Panc1 (cell line): ENCODE measurements at regions not wholly inside any gene's neighbourhood (a gene's known extent, or its start where the extent isn't known, plus 50 kb on each side); places are given as distances from the start of the nearest gene placed in this dataset.

Source experiments
- ATAC-seq: fragments of 200-7000 bp; cut with Tn5 transposase; 2 replicates; pipeline ENCODE4 v1.9.1; 2020; ENCODE audit warnings: mild to moderate bottlenecking, moderate library complexity
- BruUV-seq: library from RNA; stranded (reverse); fragments of 400-500 nt; replicated peaks from 2 replicates; lab custom pipeline; 2021; lab: Mats Ljungman, UMichigan
- CTCF ChIA-PET: fragments of 300-600 bp; sonication (Branson Sonifier 250); formaldehyde crosslinking; loops from one replicate; lab custom pipeline; 2022; ENCODE audit warnings: antibody characterized with exemption; lab: Charles Lee
- POLR2A ChIA-PET: fragments of 300-600 bp; sonication (Branson Sonifier 250); formaldehyde crosslinking; loops from one replicate; lab custom pipeline; 2022; ENCODE audit warnings: antibody characterized with exemption; lab: Charles Lee
- DNase-seq: peaks from one replicate; pipeline ENCODE4 v3.0.0-alpha.2; 2010; ENCODE audit warnings: low read depth, low spot score
- H3K27ac ChIP-seq: 2 replicates; pipeline ENCODE4 v1.5.1; 2011; ENCODE audit warnings: mild to moderate bottlenecking, low read length, inconsistent platforms
- H3K27me3 ChIP-seq: fragments of 200-500 bp; sonication (Bioruptor generic); 2 replicates; pipeline ENCODE4 v1.6.0; 2014; ENCODE audit warnings: low read length, inconsistent platforms; ENCODE audit not compliant: control insufficient read depth, insufficient read depth
- H3K36me3 ChIP-seq: fragments of 200-500 bp; sonication (Bioruptor generic); 2 replicates; pipeline ENCODE4 v1.5.1; 2014; ENCODE audit warnings: inconsistent platforms, mild to moderate bottlenecking, low read length, moderate library complexity; ENCODE audit not compliant: control insufficient read depth, insufficient read depth
- H3K4me1 ChIP-seq: 2 replicates; pipeline ENCODE4 v1.5.1; 2011; ENCODE audit warnings: inconsistent platforms, mild to moderate bottlenecking, low read length, moderate library complexity; ENCODE audit not compliant: control insufficient read depth, insufficient read depth
- H3K4me3 ChIP-seq, 2 experiments: 2 replicates each; pipeline ENCODE4 v1.5.1; 2011 to 2012; ENCODE audit warnings: low read depth in 2 of 2, low read length in 2 of 2, mild to moderate bottlenecking in 2 of 2, inconsistent platforms in 1 of 2, moderate library complexity in 1 of 2
- H3K9me3 ChIP-seq: fragments of 200-500 bp; sonication (Bioruptor generic); 2 replicates; pipeline ENCODE4 v1.5.1; 2014; ENCODE audit warnings: low read depth, mild to moderate bottlenecking, inconsistent platforms, low read length, moderate library complexity; ENCODE audit not compliant: control insufficient read depth, insufficient read depth
- POLR2AphosphoS5 ChIP-seq: IDR thresholded peaks from 2 replicates; pipeline ENCODE4 v1.6.1; 2012; ENCODE audit warnings: mild to moderate bottlenecking, low read depth, low read length, moderate library complexity
- SIN3A ChIP-seq: IDR thresholded peaks from 2 replicates; pipeline ENCODE4 v1.6.1; 2012; ENCODE audit warnings: low read depth, mild to moderate bottlenecking, low read length, moderate library complexity, borderline replicate concordance; ENCODE audit not compliant: insufficient read depth
- TCF7L2 ChIP-seq: IDR thresholded peaks from 2 replicates; pipeline ENCODE4 v1.6.1; 2011; ENCODE audit warnings: mild to moderate bottlenecking, low read depth, low read length, inconsistent platforms
- in situ Hi-C: cut with HindIII; loops from 2 replicates; pipeline ENCODE4 v1.10.0; 2016; ENCODE audit warnings: low sequenced_read_pairs, low pct_unique_long_range_greater_than_20kb
- intact Hi-C: fragments of 100-400 bp; cut with micrococcal nuclease; formaldehyde crosslinking; loops from one replicate; pipeline ENCODE4 v1.10.0; 2022; ENCODE audit not compliant: unreplicated experiment
- TF ChIP-seq, protein P1 (sequence below): fragments of 450-650 bp; IDR thresholded peaks from 2 replicates; pipeline ENCODE4 v1.5.1; 2017; ENCODE audit warnings: mild to moderate bottlenecking
- TF ChIP-seq, protein P2 (sequence below), 2 experiments: IDR thresholded peaks; 2 replicates each; pipeline ENCODE4 v1.6.1; 2011 to 2012; ENCODE audit warnings: low read depth in 2 of 2, control low read depth in 1 of 2, low read length in 1 of 2, mild to moderate bottlenecking in 1 of 2, moderate library complexity in 1 of 2; ENCODE audit not compliant: insufficient read depth in 1 of 2

DNA sequence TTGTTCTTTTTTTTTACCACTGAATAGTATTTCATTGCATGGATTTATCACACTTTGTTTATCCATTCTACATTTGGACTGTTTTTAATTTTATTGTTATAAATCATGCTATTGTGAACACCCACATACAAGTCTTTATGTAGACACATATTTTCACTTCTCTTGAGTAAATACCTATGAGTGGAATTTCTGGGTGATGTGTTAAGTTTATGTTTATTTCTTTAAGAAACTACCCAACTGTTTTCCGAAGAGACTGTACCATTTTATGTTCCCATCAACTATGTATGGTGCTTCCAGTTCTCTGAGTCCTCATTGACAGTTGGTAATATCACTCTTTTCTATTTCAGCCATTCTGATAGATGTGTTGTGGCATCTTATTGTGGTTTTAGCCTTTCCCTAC lies 54.0 kb downstream of the RIN2 start:
- intact Hi-C loops (no loop called here), in situ Hi-C loops (no loop called here)
- Histone ChIP-seq H3K9me3 (peaks cover 7% of the 10 kb centered on the region; the same call in 1 of the 2 replicates), H3K27me3 (no peaks in the 10 kb centered on the region), H3K27ac (no peak overlapping the region), H3K36me3 (no peaks in the 10 kb centered on the region), H3K4me1 (peaks cover 34% of the 10 kb centered on the region), H3K4me3 (no peak overlapping the region)
- ATAC-seq, result no peak
- BruUV-seq, result no TSS peak
- DNase-seq, result no peak
- CTCF ChIA-PET, result no interaction called here
- POLR2A ChIA-PET, result no interaction called here
- TF ChIP-seq, protein P1, sequence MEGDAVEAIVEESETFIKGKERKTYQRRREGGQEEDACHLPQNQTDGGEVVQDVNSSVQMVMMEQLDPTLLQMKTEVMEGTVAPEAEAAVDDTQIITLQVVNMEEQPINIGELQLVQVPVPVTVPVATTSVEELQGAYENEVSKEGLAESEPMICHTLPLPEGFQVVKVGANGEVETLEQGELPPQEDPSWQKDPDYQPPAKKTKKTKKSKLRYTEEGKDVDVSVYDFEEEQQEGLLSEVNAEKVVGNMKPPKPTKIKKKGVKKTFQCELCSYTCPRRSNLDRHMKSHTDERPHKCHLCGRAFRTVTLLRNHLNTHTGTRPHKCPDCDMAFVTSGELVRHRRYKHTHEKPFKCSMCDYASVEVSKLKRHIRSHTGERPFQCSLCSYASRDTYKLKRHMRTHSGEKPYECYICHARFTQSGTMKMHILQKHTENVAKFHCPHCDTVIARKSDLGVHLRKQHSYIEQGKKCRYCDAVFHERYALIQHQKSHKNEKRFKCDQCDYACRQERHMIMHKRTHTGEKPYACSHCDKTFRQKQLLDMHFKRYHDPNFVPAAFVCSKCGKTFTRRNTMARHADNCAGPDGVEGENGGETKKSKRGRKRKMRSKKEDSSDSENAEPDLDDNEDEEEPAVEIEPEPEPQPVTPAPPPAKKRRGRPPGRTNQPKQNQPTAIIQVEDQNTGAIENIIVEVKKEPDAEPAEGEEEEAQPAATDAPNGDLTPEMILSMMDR, result no peak
- no peak for TF ChIP-seq POLR2AphosphoS5
- TF ChIP-seq, protein P2, sequence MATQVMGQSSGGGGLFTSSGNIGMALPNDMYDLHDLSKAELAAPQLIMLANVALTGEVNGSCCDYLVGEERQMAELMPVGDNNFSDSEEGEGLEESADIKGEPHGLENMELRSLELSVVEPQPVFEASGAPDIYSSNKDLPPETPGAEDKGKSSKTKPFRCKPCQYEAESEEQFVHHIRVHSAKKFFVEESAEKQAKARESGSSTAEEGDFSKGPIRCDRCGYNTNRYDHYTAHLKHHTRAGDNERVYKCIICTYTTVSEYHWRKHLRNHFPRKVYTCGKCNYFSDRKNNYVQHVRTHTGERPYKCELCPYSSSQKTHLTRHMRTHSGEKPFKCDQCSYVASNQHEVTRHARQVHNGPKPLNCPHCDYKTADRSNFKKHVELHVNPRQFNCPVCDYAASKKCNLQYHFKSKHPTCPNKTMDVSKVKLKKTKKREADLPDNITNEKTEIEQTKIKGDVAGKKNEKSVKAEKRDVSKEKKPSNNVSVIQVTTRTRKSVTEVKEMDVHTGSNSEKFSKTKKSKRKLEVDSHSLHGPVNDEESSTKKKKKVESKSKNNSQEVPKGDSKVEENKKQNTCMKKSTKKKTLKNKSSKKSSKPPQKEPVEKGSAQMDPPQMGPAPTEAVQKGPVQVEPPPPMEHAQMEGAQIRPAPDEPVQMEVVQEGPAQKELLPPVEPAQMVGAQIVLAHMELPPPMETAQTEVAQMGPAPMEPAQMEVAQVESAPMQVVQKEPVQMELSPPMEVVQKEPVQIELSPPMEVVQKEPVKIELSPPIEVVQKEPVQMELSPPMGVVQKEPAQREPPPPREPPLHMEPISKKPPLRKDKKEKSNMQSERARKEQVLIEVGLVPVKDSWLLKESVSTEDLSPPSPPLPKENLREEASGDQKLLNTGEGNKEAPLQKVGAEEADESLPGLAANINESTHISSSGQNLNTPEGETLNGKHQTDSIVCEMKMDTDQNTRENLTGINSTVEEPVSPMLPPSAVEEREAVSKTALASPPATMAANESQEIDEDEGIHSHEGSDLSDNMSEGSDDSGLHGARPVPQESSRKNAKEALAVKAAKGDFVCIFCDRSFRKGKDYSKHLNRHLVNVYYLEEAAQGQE (IDR thresholded peaks at IDR 0.05; ENCODE audit: insufficient read depth in 1 of 2, low read depth in 2 of 2, low read length in 1 of 2), result no peak
- no peak for TF ChIP-seq TCF7L2

DNA sequence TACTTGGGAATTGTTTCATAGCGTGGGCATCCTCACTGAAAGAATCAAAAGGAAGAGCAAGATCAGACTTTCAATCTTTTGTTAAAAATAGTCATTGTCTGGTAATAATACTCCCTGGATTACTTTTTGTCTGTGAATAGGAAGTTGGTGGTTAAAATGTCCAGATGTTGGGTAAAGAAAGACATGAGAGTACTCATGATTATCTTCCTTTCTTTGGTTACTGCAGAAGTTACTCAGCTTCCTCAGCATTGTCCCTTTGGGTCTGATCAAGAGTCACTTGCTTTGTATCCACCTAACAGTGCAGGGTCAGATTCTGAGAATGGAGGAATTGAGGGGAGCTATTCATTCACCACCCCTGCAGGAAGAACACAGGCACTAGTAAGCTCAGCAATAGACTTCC lies 54.6 kb downstream of the RIN2 start:
- Histone ChIP-seq H3K4me3 (no peak overlapping the region), H3K27ac (peak overlapping the region; percentile 45; the same call in 1 of the 2 replicates), H3K27me3 (no peaks in the 10 kb centered on the region), H3K4me1 (peaks cover 27% of the 10 kb centered on the region), H3K9me3 (peaks cover 14% of the 10 kb centered on the region; the same call in 1 of the 2 replicates), H3K36me3 (no peaks in the 10 kb centered on the region)
- in situ Hi-C loops, result no loop called here
- intact Hi-C loops, result no loop called here
- ChIA-PET CTCF (no interaction called here), POLR2A (no interaction called here)
- TF ChIP-seq SIN3A (no peak), TCF7L2 (no peak), POLR2AphosphoS5 (no peak)
- TF ChIP-seq, protein P1, result no peak
- TF ChIP-seq, protein P2 (IDR thresholded peaks at IDR 0.05; ENCODE audit: insufficient read depth in 1 of 2, low read depth in 2 of 2, low read length in 1 of 2), result no peak
- no peak for DNase-seq
- ATAC-seq, result no peak
- BruUV-seq, result no TSS peak
